Liver (tissue), 8 donors: ENCODE measurements at regions not wholly inside any gene's neighbourhood (a gene's known extent, or its start where the extent isn't known, plus 50 kb on each side); places are given as distances from the start of the nearest gene placed in this dataset.

ENCODE experiments used
- DNase-seq: peaks from one replicate; pipeline ENCODE4 v3.0.0-alpha.2; 2017; ENCODE audit warnings: low spot score
- H3K27ac ChIP-seq, 2 donors: one replicate each; pipeline ENCODE4 v1.7.0; 2013; ENCODE audit warnings: inconsistent platforms in 2 of 2, low read length in 2 of 2, control low read depth in 1 of 2, low read depth in 1 of 2, mild to moderate bottlenecking in 1 of 2
- H3K27me3 ChIP-seq, 4 donors: one replicate each; pipeline versions ENCODE4 v1.6.1 to v1.7.0; 2013; ENCODE audit warnings: low read length in 3 of 4, inconsistent platforms in 1 of 4, mild to moderate bottlenecking in 1 of 4, moderate library complexity in 1 of 4; ENCODE audit not compliant: control insufficient read depth in 4 of 4, insufficient read depth in 4 of 4
- H3K36me3 ChIP-seq, 4 donors: one replicate each; pipeline versions ENCODE4 v1.6.1 to v1.7.0; 2013; ENCODE audit warnings: low read length in 3 of 4, mild to moderate bottlenecking in 3 of 4, low read depth in 1 of 4, moderate library complexity in 1 of 4; ENCODE audit not compliant: control insufficient read depth in 4 of 4, insufficient read depth in 3 of 4
- H3K4me1 ChIP-seq, 4 donors: one replicate each; pipeline versions ENCODE4 v1.6.1 to v1.7.0; 2013; ENCODE audit warnings: low read length in 3 of 4, mild to moderate bottlenecking in 3 of 4, moderate library complexity in 1 of 4; ENCODE audit not compliant: control insufficient read depth in 4 of 4, insufficient read depth in 4 of 4
- H3K4me3 ChIP-seq, 3 donors: one replicate each; pipeline versions ENCODE4 v1.6.1 to v1.7.0; 2013; ENCODE audit warnings: low read length in 3 of 3, control low read depth in 1 of 3, low read depth in 1 of 3, mild to moderate bottlenecking in 1 of 3
- H3K9ac ChIP-seq, 2 donors: one replicate each; pipeline ENCODE4 v1.7.0; 2013; ENCODE audit warnings: low read length in 2 of 2, mild to moderate bottlenecking in 2 of 2, moderate library complexity in 2 of 2, control low read depth in 1 of 2, low read depth in 1 of 2
- H3K9me3 ChIP-seq, 4 donors: one replicate each; pipeline versions ENCODE4 v1.6.1 to v1.7.0; 2013; ENCODE audit warnings: low read length in 3 of 4; ENCODE audit not compliant: control insufficient read depth in 4 of 4
- EGR1 ChIP-seq, 2 donors: IDR thresholded peaks; 2 replicates each; pipeline ENCODE4 v1.6.1; 2016 to 2018; ENCODE audit warnings: antibody characterized with exemption in 2 of 2, low read depth in 2 of 2
- FOXA1 ChIP-seq: IDR thresholded peaks from 2 replicates; pipeline ENCODE4 v1.6.1; 2016; ENCODE audit warnings: antibody characterized with exemption
- FOXA2 ChIP-seq: IDR thresholded peaks from 2 replicates; pipeline ENCODE4 v1.6.1; 2016; ENCODE audit warnings: antibody characterized with exemption
- GABPA ChIP-seq, 2 donors: IDR thresholded peaks in 1 of 2; conservative IDR thresholded peaks in 1 of 2; 2 replicates each; pipeline ENCODE4 v1.6.1; 2016; ENCODE audit warnings: antibody characterized with exemption in 2 of 2, mild to moderate bottlenecking in 1 of 2, moderate library complexity in 1 of 2
- HNF4A ChIP-seq, 2 donors: conservative IDR thresholded peaks; 2 replicates each; pipeline ENCODE4 v1.6.1; 2016; ENCODE audit warnings: antibody characterized with exemption in 2 of 2, mild to moderate bottlenecking in 2 of 2
- HNF4G ChIP-seq: IDR thresholded peaks from 2 replicates; pipeline ENCODE4 v1.6.1; 2016; ENCODE audit warnings: antibody characterized with exemption
- JUND ChIP-seq, 2 donors: IDR thresholded peaks; 2 replicates each; pipeline ENCODE4 v1.6.1; 2016; ENCODE audit warnings: antibody characterized with exemption in 2 of 2
- NR2F2 ChIP-seq: IDR thresholded peaks from 2 replicates; pipeline ENCODE4 v1.6.1; 2016; ENCODE audit warnings: antibody characterized with exemption
- RAD21 ChIP-seq, 2 donors: IDR thresholded peaks; 2 replicates each; pipeline ENCODE4 v1.6.1; 2016; ENCODE audit warnings: antibody characterized with exemption in 2 of 2, mild to moderate bottlenecking in 2 of 2
- RXRA ChIP-seq, 2 donors: IDR thresholded peaks; 2 replicates each; pipeline ENCODE4 v1.6.1; 2017 to 2018; ENCODE audit warnings: antibody characterized with exemption in 2 of 2, mild to moderate bottlenecking in 1 of 2
- SP1 ChIP-seq: IDR thresholded peaks from 2 replicates; pipeline ENCODE4 v1.6.1; 2018; ENCODE audit warnings: antibody characterized with exemption, mild to moderate bottlenecking
- TAF1 ChIP-seq: conservative IDR thresholded peaks from 2 replicates; pipeline ENCODE4 v1.6.1; 2016; ENCODE audit warnings: antibody characterized with exemption, mild to moderate bottlenecking
- YY1 ChIP-seq: IDR thresholded peaks from 2 replicates; pipeline ENCODE4 v1.6.1; 2016; ENCODE audit warnings: antibody characterized with exemption, mild to moderate bottlenecking
- WGBS: extraction: QIAGEN DNeasy Blood & Tissue Kit; methylation state at CpG from one replicate; pipeline ENCODE4 v1.1.7; 2013; 5-methylcytosine and 5-hydroxymethylcytosine counted together
- TF ChIP-seq, protein P1 (sequence below): IDR thresholded peaks from 2 replicates; pipeline ENCODE4 v1.6.1; 2016; ENCODE audit warnings: antibody characterized with exemption
- TF ChIP-seq, protein P2 (sequence below): IDR thresholded peaks from 2 replicates; pipeline ENCODE4 v1.6.1; 2016; ENCODE audit warnings: antibody characterized with exemption
- TF ChIP-seq, protein P3 (sequence below): fragments of 150-350 bp; IDR thresholded peaks from 2 replicates; pipeline ENCODE4 v1.5.1; 2017; ENCODE audit warnings: improper control_type of control experiment, low read depth, low read length; ENCODE audit not compliant: missing input control
- TF ChIP-seq, protein P4 (sequence below): IDR thresholded peaks from 2 replicates; pipeline ENCODE4 v1.6.1; 2016; ENCODE audit warnings: antibody characterized with exemption, mild to moderate bottlenecking
- TF ChIP-seq, protein P5 (sequence below): IDR thresholded peaks from 2 replicates; pipeline ENCODE4 v1.6.1; 2016; ENCODE audit warnings: antibody characterized with exemption
- donor health status: healthy.
- donor health status: healthy.
- donor health status: healthy.
- donor health status: healthy.
- donor health status: healthy.

DNA sequence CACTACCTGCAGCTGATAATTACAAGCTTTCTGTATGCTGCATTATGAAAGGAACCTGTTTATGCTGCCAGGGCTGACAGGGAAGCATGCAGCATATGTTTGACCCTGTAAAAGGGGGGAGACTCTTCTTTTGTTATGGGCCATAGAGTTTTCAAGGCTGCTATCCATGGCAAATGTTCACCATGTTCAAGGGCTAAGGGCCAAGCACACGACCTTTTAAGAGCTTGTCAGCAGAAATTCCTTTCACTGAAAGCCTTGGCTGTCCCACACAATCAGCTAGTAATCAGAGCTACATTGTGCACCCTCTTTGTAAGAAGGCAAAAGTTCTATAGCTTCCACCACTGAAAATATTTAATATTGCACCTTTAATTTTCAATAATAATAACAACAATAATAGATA is 74.2 kb upstream of the MBIP start:
- Histone ChIP-seq H3K4me1 (peaks cover 1 to 22% (median 11%) of the 10 kb centered on the region in 4 donors), H3K9ac (no peak overlapping the region), H3K27ac (no peak overlapping the region), H3K4me3 (no peak overlapping the region), H3K36me3 (no peaks in the 10 kb centered on the region), H3K9me3 (peaks cover 0 to 3% (median 2%) of the 10 kb centered on the region in 4 donors), H3K27me3 (no peaks in the 10 kb centered on the region)
- WGBS = 13% methylated on average over 1 of the region's 1 CpG
- TF ChIP-seq FOXA2 (no peak), EGR1 (IDR thresholded peaks at IDR 0.05; ENCODE audit: low read depth in 2 of 2) (no peak), JUND (IDR thresholded peaks at IDR 0.05) (no peak), SP1 (no peak), FOXA1 (no peak), HNF4A (conservative IDR thresholded peaks at IDR 0.05) (no peak), NR2F2 (no peak), GABPA (IDR thresholded peaks at IDR 0.05 in 1 of 2, conservative IDR thresholded peaks at IDR 0.05 in 1 of 2) (no peak), TAF1 (no peak), RAD21 (IDR thresholded peaks at IDR 0.05) (no peak), HNF4G (no peak), RXRA (IDR thresholded peaks at IDR 0.05) (no peak), YY1 (no peak)
- TF ChIP-seq, protein P1, sequence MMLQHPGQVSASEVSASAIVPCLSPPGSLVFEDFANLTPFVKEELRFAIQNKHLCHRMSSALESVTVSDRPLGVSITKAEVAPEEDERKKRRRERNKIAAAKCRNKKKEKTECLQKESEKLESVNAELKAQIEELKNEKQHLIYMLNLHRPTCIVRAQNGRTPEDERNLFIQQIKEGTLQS = no peak
- TF ChIP-seq, protein P2, sequence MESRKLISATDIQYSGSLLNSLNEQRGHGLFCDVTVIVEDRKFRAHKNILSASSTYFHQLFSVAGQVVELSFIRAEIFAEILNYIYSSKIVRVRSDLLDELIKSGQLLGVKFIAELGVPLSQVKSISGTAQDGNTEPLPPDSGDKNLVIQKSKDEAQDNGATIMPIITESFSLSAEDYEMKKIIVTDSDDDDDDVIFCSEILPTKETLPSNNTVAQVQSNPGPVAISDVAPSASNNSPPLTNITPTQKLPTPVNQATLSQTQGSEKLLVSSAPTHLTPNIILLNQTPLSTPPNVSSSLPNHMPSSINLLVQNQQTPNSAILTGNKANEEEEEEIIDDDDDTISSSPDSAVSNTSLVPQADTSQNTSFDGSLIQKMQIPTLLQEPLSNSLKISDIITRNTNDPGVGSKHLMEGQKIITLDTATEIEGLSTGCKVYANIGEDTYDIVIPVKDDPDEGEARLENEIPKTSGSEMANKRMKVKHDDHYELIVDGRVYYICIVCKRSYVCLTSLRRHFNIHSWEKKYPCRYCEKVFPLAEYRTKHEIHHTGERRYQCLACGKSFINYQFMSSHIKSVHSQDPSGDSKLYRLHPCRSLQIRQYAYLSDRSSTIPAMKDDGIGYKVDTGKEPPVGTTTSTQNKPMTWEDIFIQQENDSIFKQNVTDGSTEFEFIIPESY = no peak
- TF ChIP-seq, protein P3, sequence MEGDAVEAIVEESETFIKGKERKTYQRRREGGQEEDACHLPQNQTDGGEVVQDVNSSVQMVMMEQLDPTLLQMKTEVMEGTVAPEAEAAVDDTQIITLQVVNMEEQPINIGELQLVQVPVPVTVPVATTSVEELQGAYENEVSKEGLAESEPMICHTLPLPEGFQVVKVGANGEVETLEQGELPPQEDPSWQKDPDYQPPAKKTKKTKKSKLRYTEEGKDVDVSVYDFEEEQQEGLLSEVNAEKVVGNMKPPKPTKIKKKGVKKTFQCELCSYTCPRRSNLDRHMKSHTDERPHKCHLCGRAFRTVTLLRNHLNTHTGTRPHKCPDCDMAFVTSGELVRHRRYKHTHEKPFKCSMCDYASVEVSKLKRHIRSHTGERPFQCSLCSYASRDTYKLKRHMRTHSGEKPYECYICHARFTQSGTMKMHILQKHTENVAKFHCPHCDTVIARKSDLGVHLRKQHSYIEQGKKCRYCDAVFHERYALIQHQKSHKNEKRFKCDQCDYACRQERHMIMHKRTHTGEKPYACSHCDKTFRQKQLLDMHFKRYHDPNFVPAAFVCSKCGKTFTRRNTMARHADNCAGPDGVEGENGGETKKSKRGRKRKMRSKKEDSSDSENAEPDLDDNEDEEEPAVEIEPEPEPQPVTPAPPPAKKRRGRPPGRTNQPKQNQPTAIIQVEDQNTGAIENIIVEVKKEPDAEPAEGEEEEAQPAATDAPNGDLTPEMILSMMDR = no peak
- TF ChIP-seq, protein P4, sequence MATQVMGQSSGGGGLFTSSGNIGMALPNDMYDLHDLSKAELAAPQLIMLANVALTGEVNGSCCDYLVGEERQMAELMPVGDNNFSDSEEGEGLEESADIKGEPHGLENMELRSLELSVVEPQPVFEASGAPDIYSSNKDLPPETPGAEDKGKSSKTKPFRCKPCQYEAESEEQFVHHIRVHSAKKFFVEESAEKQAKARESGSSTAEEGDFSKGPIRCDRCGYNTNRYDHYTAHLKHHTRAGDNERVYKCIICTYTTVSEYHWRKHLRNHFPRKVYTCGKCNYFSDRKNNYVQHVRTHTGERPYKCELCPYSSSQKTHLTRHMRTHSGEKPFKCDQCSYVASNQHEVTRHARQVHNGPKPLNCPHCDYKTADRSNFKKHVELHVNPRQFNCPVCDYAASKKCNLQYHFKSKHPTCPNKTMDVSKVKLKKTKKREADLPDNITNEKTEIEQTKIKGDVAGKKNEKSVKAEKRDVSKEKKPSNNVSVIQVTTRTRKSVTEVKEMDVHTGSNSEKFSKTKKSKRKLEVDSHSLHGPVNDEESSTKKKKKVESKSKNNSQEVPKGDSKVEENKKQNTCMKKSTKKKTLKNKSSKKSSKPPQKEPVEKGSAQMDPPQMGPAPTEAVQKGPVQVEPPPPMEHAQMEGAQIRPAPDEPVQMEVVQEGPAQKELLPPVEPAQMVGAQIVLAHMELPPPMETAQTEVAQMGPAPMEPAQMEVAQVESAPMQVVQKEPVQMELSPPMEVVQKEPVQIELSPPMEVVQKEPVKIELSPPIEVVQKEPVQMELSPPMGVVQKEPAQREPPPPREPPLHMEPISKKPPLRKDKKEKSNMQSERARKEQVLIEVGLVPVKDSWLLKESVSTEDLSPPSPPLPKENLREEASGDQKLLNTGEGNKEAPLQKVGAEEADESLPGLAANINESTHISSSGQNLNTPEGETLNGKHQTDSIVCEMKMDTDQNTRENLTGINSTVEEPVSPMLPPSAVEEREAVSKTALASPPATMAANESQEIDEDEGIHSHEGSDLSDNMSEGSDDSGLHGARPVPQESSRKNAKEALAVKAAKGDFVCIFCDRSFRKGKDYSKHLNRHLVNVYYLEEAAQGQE = no peak
- TF ChIP-seq, protein P5, sequence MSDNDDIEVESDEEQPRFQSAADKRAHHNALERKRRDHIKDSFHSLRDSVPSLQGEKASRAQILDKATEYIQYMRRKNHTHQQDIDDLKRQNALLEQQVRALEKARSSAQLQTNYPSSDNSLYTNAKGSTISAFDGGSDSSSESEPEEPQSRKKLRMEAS = no peak
- DNase-seq = no peak

DNA sequence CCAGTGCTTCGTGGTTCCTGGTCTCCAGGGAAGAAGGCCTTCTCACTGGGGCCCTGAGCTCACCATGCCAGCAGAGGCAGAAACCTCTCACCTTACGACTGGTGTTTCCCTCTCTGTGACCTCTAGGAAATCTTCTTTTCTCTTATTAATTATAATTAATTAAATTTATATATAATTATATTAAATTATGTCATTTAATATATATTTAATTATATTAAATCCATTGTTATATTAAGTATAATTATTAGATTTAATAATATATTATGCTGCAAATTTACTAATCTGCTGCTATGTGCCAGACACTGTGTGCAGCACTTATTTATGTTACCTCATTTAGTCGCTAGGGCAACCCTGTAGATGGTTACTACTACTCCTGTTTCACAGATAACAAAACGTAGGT is 70.3 kb upstream of the MBIP start:
- Histone ChIP-seq H3K9me3 (no peaks in the 10 kb centered on the region), H3K4me1 (no peaks in the 10 kb centered on the region), H3K4me3 (no peak overlapping the region), H3K27ac (no peak overlapping the region), H3K27me3 (no peaks in the 10 kb centered on the region), H3K9ac (no peak overlapping the region), H3K36me3 (no peaks in the 10 kb centered on the region)
- 84% methylated on average over 4 of the region's 4 CpGs for WGBS
- no peak for DNase-seq
- no peak for TF ChIP-seq HNF4G
- TF ChIP-seq, protein P1 = no peak
- TF ChIP-seq FOXA1 = no peak
- no peak for TF ChIP-seq TAF1
- TF ChIP-seq HNF4A (conservative IDR thresholded peaks at IDR 0.05) = no peak
- TF ChIP-seq, protein P5 = no peak
- TF ChIP-seq, protein P4 = no peak
- no peak for TF ChIP-seq RAD21 (IDR thresholded peaks at IDR 0.05)
- TF ChIP-seq FOXA2 = no peak
- TF ChIP-seq, protein P3 = no peak
